ENCODE measurements at regions not wholly inside any gene's neighbourhood (a gene's known extent, or its start where the extent isn't known, plus 50 kb on each side); places are given as distances from the start of the nearest gene placed in this dataset.
"Not testable (repeated sequence)": the region's sequence is repeated elsewhere in the genome, so short reads cannot be mapped to it uniquely, and the experiment has no call there.

DNA sequence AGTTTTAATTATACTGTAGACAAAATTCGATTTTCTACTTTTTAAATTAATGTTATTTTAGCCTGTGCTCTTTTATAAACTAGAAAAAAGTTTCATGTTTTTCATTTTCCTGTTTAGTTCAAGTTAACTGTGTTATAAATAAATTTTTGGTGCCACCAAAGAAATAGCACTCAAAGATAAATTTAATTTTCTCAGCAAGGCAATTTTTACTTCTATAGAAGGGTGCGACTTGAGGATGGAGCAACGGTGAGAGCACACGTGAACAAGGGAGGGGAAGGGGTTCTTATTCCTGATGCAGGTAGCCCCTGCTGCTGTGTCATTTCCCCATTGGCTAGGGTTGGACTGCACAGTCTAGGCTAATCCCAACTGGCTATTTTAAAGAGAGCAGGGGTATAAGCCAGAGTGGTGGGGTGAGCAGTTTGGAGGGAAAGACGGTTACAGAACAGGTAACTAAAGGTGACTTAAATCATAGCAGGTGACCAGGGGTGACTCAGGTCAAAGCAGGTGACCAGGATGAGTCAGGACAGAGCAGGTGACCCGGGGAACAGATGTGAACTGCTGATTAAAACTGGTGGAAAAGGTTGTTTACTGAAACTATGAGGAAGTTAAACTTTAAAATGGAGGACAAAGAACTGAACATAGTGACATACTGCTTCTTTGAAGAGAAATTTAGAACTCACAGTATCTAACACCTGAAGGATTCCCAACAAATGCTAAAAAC lies 104.6 kb upstream of the GPBP1 start:
- no peak for DNase-seq

DNA sequence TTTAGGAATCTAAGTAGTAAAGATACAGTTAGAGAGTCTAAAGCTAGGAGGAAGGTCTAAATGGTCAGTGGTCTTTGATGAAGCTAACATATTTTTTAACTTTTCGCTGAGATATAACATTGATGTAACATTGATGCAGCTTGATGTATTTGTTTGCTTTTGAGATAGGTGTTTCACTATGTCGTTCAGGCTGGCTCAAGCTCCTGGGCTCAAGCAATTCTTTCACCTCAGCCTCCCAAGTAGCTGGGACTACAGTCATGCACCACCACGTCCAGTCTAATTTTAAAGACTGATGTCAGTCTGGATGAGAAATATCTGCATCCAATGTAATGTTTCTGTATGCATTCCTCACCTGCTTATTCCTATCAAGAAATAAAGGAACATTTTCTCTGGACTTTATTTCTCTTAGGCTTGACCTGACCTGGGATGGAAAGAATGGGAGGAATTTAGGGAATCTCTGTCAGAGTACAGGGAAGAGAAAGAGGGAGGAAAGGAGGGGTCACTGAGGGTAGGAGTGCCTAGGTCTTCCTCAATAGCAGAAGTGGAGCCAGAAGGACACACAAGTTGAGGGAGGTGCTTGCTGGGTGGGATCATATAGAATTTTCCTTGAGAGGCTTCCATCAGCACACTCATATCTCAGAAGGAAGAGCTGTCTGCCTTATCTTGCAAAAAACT lies 101.5 kb upstream of the GPBP1 start:
- DNase-seq: no peak

DNA sequence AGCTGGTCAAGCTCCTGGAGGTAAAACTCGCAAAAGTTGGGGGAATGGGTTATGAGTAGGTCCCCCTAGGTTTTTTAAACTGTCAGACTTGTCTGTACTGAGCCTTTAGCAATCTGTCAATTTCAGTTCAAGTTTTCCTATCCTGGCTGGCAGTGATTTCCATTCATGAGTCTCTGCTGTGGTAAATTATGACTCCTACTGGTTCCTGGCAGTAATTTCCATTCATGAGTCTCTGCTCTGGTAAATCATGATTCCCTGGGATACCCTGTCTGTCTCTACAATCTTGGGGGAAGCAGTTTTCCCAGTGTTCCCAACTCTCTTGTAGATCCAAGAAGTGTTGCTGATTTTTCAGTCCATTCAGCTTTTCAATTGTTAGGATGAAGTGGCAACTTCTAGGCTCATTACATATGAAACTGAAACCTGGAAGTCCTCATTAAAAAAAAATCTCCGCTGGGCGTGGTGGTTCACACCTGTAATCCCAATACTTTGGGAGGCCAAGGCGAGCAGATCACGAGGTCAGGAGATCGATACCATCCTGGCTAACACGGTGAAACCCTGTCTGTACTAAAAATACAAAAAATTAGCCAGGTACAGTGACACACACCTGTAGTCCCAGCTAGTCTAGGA lies 91.3 kb upstream of the GPBP1 start:
- no peak for DNase-seq

DNA sequence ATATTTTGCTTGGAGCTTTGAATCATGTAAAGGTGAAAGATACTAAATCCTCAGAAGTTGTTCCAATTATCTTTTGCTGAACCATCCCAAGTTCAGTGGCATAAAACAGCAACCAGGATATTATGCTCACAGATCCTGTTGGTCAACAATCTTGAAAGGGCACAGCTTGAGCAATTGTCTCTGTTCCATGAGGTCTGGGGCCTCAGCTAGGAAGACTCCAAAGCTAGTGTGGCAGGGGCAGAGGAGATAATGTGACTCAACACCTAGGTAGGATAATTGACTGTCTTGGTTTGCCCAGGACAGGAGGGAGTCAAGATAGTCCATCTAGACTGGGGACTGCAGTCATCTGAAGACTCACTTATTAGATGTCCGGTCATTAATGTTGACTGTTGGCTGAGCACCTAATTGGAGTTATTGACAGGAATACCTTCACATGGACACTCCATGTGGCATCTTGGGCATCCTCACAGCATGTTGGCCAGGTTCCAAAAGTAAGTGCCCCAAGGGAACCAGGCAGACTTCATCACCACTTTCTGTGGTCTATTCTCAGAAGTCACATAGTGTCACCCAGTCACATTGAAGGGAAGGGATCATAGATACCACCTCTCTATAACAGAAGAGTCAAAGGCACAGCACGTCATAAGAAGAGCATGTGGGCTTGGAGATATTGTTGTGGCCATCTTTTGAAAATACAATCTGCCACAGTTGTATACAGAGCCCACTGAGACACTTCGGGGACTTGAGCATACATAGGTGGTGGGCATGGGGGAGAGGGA lies 88.4 kb upstream of the GPBP1 start:
- no peak for DNase-seq

DNA sequence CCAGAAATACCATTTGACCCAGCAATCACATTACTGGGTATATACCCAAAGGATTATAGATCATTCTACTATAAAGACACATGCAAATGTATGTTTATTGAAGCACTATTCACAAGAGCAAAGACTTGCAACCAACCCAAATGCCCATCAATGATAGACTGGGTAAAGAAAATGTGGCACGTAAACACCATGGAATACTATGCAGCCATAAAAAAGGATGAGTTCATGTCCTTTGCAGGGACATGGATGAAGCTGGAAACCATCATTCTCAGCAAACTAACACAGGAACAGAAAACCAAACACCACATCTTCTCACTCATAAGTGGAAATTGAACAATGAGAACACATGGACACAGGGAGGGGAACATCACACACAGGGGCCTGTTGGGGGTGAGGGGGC lies 85.9 kb upstream of the GPBP1 start:
- DNase-seq: not testable (repeated sequence)

DNA sequence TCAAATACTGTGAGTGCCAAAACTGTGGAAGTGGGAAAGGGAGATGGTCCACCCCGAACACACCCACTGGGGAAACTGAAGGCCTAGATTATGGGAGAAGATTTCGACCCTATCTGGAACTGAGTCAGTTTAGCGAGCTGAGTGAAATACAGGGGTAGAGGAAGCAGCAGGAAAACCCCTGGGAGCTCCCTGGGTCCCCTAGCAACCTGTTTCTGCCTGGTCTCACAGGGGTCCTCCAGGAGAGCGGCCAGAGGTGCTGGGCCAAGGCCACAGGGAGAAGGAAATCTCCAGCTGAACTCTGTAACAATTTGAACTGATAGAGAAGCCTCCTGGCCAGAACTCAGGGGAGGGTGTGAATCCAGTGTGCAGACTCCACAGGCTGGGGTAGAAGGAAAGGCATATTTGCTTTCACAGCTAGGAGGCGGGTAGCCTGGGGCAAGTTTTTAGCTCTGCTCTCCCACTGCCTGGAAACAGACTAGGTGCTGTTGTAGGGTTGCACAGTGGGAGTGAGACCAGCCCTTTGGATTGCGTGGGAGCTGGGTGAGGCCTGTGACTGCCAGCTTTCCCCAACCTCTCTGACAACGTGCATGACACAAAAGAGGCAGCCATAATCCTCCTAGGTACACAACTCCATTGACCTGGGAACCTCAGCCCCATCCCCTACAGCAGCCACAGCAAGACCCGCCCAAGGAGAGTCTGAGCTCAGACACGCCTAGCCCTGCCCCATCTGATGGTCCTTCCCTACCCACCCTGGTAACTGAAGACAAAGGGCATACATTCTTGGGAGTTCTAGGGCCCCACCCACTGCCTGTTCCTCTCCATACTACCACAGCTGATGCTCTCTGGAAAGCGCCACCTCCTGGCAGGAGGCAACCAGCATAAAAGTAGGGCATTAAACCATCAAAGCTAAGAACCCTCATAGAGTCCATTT lies 78.8 kb upstream of the GPBP1 start:
- DNase-seq: no peak

DNA sequence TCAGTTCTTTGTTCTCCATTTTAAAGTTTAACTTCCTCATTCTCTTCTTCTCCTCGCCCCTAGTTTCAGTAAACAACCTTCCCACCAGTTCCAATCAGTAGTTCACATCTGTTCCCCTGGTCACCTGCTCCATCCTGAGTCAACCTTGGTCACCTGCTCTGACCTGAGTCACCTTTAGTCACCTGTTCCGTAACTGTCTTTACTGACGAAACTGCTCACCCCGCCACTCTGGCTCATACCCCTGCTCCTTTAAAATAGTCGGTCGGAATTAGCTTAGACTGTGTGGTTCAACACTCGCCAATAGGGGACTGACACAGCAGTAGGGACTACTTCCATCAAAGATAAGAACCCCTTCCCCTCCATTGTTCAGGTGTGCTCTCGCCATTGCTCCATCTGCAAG lies 76.3 kb upstream of the GPBP1 start:
- no peak for DNase-seq

DNA sequence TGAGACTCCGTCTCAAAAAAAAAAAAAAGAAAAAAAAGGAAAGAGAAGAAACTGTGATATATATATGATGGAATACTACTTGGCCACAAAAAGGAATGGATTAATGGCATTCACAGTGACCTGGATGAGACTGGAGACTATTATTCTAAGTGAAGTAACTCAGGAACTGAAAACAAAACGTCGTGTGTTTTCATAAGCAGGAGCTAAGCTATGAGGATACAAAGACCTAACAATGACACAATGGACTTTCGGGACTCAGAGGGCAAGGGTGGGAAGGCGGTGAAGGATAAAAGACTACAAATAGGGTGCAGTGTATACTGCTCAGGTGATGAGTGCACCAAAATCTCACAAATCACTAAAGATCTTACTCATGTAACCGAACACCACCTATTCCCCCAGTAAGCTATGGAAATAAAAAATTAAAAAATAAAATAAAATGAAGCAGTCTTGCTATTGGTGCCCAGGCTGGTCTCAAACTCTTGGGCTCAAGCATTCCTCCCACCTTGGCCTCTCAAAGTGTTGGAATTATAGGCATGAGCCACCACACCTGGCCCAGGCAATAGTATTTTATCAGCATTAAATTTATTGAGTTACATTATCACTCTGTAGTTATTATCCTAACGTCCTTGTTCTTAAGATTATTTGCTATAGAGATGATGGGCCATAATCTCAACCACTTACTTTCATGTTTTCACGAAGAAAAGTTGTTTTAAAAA lies 71.5 kb upstream of the GPBP1 start:
- no peak for DNase-seq

DNA sequence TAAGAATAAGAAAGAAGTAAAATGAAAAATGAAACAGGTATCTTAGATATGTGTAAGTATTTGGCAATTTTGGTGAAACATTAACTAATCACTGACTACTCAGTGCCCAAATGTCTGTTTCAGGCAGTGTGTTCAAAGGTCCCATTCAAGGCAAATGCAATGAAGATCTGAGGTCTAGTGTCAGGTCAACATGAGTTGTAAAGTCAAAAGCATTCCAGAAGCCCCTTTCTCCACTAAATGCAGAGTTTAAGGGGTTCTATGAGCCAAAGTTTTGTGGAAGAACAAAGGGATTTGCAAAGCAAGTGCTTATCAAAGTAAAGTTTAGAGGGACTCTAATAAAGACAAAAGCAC lies 71.0 kb upstream of the GPBP1 start:
- no peak for DNase-seq

DNA sequence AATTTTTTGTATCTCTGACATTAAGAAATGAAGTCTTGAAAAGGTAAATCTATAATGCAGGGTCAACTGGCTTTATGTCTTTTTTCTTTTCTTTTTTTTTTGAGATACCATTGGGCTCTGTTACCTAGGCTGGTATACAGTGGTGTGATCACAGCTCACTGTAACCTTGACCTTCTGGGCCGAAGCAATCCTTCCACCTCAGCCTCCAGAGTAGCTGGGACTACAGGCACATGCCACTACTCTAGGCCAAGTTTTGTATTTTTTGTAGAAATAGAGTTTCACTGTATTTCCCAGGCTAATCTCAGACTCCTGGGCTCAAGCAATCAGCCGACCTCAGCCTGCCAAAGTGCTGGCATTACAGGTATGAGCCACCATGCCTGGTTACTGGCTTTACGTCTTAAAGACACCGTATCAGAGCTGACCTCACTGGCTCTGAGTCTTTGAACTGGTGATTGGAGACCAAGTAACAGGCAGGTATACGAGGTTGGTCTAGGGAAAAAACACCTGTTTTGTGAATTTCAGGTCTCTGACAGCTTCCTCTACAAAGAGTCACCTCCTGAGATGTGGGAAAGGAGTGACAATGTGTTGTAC lies 70.4 kb upstream of the GPBP1 start:
- DNase-seq: no peak

DNA sequence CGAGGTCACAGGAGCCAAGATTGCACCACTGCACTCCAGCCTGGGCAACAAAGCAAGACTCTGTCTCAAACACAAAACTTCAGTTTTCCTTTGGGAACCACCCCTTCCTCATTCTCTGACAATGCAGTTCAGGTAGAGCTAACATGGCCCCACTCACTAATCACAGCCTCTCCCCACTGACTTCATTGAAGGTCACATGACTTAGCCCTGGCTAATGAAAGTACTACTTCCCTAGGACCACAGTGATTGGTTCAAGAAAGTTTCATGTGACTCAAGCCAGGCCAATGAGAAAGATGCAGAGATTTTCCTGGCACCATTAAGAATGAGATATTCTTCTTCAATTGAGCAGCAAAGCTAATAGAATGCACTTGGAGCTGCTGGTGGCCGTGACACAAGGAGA lies 67.2 kb upstream of the GPBP1 start:
- no peak for DNase-seq

DNA sequence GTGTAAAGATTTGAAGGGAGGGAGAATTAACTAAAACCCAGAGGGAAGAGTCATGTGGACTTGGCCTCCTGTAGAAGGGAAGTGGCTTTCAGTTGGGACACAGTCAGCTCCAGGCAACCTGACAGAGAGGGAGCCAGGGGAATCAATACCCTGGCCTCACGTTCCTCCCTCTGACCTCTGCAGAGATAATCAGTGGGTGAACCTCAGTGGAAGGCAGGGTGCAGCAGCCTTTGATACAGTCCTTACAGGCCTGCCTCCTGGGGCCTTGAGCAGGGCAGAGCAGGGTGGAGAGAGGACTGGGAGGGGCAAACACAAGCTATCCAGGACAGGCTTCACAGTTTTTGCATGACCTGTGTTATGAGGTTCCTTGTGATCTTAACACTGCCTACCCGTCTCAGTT lies 61.9 kb upstream of the GPBP1 start:
- DNase-seq: no peak

DNA sequence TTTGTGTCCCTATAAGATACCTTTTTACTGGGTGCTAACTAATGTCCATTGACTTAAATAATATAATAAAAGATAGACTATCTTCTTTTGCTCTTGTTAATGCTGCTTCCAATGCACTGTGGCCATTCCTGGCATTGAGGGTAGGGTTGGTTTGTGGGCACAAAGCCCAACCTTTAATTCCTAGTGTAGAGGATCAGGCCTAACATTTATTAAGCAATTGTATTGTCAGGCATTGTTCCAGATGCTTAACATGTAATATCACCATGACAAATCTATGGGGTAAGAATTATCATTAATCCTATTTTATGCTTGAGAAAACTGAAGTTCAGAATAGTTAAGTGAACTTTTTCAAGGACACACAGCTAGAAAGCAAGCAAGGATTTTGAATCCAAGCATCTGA lies 60.4 kb upstream of the GPBP1 start:
- DNase-seq: no peak

DNA sequence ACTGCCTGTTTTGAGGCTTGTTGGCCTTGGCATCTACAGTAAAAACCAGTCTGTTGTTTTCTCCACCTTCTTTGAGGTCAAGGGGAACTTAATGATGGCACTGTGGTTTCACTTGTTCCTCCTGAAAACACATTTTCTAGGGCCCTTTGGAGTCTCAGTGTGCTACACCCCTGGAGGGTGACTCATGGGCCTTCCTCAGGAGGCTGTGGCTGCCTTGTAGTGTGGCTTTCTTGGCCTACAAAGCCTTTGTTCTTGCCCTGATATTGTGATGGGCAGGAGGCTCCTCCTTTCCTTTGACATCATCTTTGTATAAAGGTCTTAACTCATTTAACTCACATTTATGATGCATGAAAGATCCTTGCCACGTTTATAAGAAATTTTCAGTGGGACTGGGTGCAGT lies 56.3 kb upstream of the GPBP1 start:
- DNase-seq: no peak

DNA sequence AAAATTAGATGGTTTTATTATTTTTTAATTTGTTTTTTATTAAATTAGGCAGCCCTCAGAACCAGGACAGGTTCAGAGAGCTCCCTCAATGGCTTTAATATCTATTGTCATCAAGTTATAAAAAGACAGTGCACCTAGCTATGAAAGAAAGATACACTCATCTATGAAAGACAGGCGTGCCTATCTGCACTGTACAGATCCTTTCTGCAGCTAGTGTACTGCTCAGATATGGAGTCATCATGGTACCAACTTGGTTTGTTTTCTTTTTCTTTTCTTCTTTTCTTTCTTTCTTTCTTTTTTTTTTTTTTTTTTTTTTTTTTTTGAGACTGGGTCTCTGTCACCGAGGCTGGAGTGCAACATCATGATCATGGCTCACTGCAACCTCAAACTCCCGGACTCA lies 54.8 kb upstream of the GPBP1 start:
- DNase-seq: no peak

DNA sequence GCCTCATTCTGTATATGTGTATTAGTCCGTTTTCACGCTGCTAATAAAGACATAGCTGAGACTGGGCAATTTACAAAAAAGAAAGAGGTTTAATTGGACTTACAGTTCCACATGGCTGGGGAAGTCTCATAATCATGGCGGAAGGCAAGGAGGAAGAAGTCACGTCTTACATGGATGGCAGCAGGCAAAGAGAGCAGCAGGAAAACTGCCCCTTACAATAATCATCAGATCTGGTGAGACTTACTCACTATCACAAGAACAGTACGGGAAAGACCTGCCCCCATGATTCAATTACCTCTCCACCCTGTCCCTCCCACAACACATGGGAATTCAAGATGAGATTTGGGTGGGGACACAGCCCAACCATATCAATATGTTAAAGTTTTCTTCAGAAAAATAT lies 49.8 kb upstream of the GPBP1 start:
- DNase-seq: no peak

Data from DMS79 treated with DMSO at 0.1 percent for 48 hours (cell line).